ENCODE measurements at regions not wholly inside any gene's neighbourhood (a gene's known extent, or its start where the extent isn't known, plus 50 kb on each side); places are given as distances from the start of the nearest gene placed in this dataset.

GRCh38 chr4:30792601-30793000 lies 72.4 kb downstream of the PCDH7 start:
- TF ChIP-seq CEBPB (IDR thresholded peaks at IDR 0.05) (no peak), REST (IDR thresholded peaks at IDR 0.05; ENCODE audit: low read depth) (no peak), EP300 (IDR thresholded peaks at IDR 0.05; ENCODE audit: borderline replicate concordance) (no peak), TAF1 (IDR thresholded peaks at IDR 0.05; ENCODE audit: low read depth) (no peak), NFIC (IDR thresholded peaks at IDR 0.05) (no peak), RAD21 (IDR thresholded peaks at IDR 0.05; ENCODE audit: low read depth) (no peak), TEAD4 (IDR thresholded peaks at IDR 0.05) (no peak), YY1 (IDR thresholded peaks at IDR 0.05; ENCODE audit: low read depth) (no peak), TCF12 (IDR thresholded peaks at IDR 0.05; ENCODE audit: low read depth) (no peak), MAX (IDR thresholded peaks at IDR 0.05) (no peak), CREB1 (IDR thresholded peaks at IDR 0.05; ENCODE audit: low read depth) (no peak), ZBTB7A (IDR thresholded peaks at IDR 0.05; ENCODE audit: low read depth) (no peak)
